H1 (cell line): ENCODE measurements at regions not wholly inside any gene's neighbourhood (a gene's known extent, or its start where the extent isn't known, plus 50 kb on each side); places are given as distances from the start of the nearest gene placed in this dataset.

Experiments
- TF ChIP-seq, protein P1 (sequence below): fragments of 300-600 bp; sonication (generic); IDR thresholded peaks from 2 replicates; pipeline ENCODE4 v1.7.1; 2012; ENCODE audit warnings: low read length, moderate library complexity, mild to moderate bottlenecking, inconsistent platforms; ENCODE audit not compliant: insufficient replicate concordance

GRCh38 chr4:81326581-81326980 lies 111.6 kb upstream of the PRKG2 start (continued):
- TF ChIP-seq, protein P1, sequence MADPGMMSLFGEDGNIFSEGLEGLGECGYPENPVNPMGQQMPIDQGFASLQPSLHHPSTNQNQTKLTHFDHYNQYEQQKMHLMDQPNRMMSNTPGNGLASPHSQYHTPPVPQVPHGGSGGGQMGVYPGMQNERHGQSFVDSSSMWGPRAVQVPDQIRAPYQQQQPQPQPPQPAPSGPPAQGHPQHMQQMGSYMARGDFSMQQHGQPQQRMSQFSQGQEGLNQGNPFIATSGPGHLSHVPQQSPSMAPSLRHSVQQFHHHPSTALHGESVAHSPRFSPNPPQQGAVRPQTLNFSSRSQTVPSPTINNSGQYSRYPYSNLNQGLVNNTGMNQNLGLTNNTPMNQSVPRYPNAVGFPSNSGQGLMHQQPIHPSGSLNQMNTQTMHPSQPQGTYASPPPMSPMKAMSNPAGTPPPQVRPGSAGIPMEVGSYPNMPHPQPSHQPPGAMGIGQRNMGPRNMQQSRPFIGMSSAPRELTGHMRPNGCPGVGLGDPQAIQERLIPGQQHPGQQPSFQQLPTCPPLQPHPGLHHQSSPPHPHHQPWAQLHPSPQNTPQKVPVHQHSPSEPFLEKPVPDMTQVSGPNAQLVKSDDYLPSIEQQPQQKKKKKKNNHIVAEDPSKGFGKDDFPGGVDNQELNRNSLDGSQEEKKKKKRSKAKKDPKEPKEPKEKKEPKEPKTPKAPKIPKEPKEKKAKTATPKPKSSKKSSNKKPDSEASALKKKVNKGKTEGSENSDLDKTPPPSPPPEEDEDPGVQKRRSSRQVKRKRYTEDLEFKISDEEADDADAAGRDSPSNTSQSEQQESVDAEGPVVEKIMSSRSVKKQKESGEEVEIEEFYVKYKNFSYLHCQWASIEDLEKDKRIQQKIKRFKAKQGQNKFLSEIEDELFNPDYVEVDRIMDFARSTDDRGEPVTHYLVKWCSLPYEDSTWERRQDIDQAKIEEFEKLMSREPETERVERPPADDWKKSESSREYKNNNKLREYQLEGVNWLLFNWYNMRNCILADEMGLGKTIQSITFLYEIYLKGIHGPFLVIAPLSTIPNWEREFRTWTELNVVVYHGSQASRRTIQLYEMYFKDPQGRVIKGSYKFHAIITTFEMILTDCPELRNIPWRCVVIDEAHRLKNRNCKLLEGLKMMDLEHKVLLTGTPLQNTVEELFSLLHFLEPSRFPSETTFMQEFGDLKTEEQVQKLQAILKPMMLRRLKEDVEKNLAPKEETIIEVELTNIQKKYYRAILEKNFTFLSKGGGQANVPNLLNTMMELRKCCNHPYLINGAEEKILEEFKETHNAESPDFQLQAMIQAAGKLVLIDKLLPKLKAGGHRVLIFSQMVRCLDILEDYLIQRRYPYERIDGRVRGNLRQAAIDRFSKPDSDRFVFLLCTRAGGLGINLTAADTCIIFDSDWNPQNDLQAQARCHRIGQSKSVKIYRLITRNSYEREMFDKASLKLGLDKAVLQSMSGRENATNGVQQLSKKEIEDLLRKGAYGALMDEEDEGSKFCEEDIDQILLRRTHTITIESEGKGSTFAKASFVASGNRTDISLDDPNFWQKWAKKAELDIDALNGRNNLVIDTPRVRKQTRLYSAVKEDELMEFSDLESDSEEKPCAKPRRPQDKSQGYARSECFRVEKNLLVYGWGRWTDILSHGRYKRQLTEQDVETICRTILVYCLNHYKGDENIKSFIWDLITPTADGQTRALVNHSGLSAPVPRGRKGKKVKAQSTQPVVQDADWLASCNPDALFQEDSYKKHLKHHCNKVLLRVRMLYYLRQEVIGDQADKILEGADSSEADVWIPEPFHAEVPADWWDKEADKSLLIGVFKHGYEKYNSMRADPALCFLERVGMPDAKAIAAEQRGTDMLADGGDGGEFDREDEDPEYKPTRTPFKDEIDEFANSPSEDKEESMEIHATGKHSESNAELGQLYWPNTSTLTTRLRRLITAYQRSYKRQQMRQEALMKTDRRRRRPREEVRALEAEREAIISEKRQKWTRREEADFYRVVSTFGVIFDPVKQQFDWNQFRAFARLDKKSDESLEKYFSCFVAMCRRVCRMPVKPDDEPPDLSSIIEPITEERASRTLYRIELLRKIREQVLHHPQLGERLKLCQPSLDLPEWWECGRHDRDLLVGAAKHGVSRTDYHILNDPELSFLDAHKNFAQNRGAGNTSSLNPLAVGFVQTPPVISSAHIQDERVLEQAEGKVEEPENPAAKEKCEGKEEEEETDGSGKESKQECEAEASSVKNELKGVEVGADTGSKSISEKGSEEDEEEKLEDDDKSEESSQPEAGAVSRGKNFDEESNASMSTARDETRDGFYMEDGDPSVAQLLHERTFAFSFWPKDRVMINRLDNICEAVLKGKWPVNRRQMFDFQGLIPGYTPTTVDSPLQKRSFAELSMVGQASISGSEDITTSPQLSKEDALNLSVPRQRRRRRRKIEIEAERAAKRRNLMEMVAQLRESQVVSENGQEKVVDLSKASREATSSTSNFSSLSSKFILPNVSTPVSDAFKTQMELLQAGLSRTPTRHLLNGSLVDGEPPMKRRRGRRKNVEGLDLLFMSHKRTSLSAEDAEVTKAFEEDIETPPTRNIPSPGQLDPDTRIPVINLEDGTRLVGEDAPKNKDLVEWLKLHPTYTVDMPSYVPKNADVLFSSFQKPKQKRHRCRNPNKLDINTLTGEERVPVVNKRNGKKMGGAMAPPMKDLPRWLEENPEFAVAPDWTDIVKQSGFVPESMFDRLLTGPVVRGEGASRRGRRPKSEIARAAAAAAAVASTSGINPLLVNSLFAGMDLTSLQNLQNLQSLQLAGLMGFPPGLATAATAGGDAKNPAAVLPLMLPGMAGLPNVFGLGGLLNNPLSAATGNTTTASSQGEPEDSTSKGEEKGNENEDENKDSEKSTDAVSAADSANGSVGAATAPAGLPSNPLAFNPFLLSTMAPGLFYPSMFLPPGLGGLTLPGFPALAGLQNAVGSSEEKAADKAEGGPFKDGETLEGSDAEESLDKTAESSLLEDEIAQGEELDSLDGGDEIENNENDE, result no peak
